DMS 273 (cell line): ENCODE measurements at regions not wholly inside any gene's neighbourhood (a gene's known extent, or its start where the extent isn't known, plus 50 kb on each side); places are given as distances from the start of the nearest gene placed in this dataset.

Experiments used
- DNase-seq: peaks from one replicate; lab custom pipeline; 2025; ENCODE audit not compliant: unreplicated experiment; lab: John Stamatoyannopoulos, UW

GRCh38 chr1:38475624-38476005, 384.0 kb downstream of the RRAGC start:
- DNase-seq, result no peak

- peak; percentile 93 for DNase-seq
Observed at GRCh38 chr1:38474738-38475623, 384.6 kb downstream of the RRAGC start.

- DNase-seq, result no peak
Observed at GRCh38 chr1:38466487-38466886, 393.1 kb downstream of the RRAGC start.

GRCh38 chr1:38465460-38465859, 394.1 kb downstream of the RRAGC start:
- DNase-seq, result no peak

GRCh38 chr1:38464071-38464661, 395.4 kb downstream of the RRAGC start:
- DNase-seq, result peak; percentile 100

- no peak for DNase-seq
Observed at GRCh38 chr1:38463074-38463473, 396.5 kb downstream of the RRAGC start.

- peak; percentile 99 for DNase-seq
Observed at GRCh38 chr1:38456531-38456876, 403.1 kb downstream of the RRAGC start.

- DNase-seq, result peak; percentile 99
Observed at GRCh38 chr1:38455829-38456530, 403.6 kb downstream of the RRAGC start.

GRCh38 chr1:38454749-38455441, 404.7 kb downstream of the RRAGC start:
- no peak for DNase-seq

- DNase-seq, result peak; percentile 88
Observed at GRCh38 chr1:38454236-38454635, 405.3 kb downstream of the RRAGC start.

GRCh38 chr1:38452246-38452645, 405.7 kb upstream of the POU3F1 start:
- DNase-seq, result peak; percentile 91

GRCh38 chr1:38451541-38451993, 405.0 kb upstream of the POU3F1 start:
- peak; percentile 100 for DNase-seq

- no peak for DNase-seq
Observed at GRCh38 chr1:38448893-38449292, 402.3 kb upstream of the POU3F1 start.

GRCh38 chr1:38446936-38447335, 400.3 kb upstream of the POU3F1 start:
- no peak for DNase-seq

GRCh38 chr1:38444770-38445442, 398.3 kb upstream of the POU3F1 start:
- DNase-seq, result no peak

GRCh38 chr1:38444311-38444710, 397.7 kb upstream of the POU3F1 start:
- no peak for DNase-seq

GRCh38 chr1:38440402-38440801, 393.8 kb upstream of the POU3F1 start:
- DNase-seq, result no peak

- no peak for DNase-seq
Observed at GRCh38 chr1:38436749-38437148, 390.2 kb upstream of the POU3F1 start.

- no peak for DNase-seq
Observed at GRCh38 chr1:38436006-38436405, 389.4 kb upstream of the POU3F1 start.

- DNase-seq, result no peak
Observed at GRCh38 chr1:38433084-38433722, 386.6 kb upstream of the POU3F1 start.
